A549 (cell line): ENCODE measurements at regions not wholly inside any gene's neighbourhood (a gene's known extent, or its start where the extent isn't known, plus 50 kb on each side); places are given as distances from the start of the nearest gene placed in this dataset.

Experiments used
- CBX2 ChIP-seq: fragments of 200-600 bp; sonication (generic); IDR thresholded peaks from 2 replicates; pipeline ENCODE4 v1.6.1; 2016; ENCODE audit warnings: low read depth, mild to moderate bottlenecking, borderline replicate concordance
- CBX8 ChIP-seq: fragments of 200-600 bp; sonication (generic); IDR thresholded peaks from 2 replicates; pipeline ENCODE4 v1.6.1; 2016
- CEBPB ChIP-seq, 2 experiments: fragments of >200 bp in 1 of 2; sonication (Bioruptor Twin) in 1 of 2; formaldehyde crosslinking in 1 of 2; IDR thresholded peaks; 2 replicates each; pipeline ENCODE4 v1.6.1; 2012 to 2016
- ESRRA ChIP-seq: fragments of 150-350 bp; IDR thresholded peaks from 2 replicates; pipeline ENCODE4 v1.6.1; 2014; ENCODE audit warnings: mild to moderate bottlenecking, low read length, borderline replicate concordance
- MAFK ChIP-seq: fragments of 450-650 bp; IDR thresholded peaks from 2 replicates; pipeline ENCODE4 v1.6.1; 2014; ENCODE audit not compliant: partially characterized antibody
- POLR2A ChIP-seq: IDR thresholded peaks from 2 replicates; pipeline ENCODE4 v1.6.1; 2012; ENCODE audit warnings: mild to moderate bottlenecking, low read length
- RAD21 ChIP-seq, 2 experiments: fragments of >200 bp in 1 of 2; sonication (Bioruptor Twin) in 1 of 2; formaldehyde crosslinking in 1 of 2; IDR thresholded peaks in 1 of 2; conservative IDR thresholded peaks in 1 of 2; 2 replicates in 1 of 2; 3 replicates in 1 of 2; pipeline ENCODE4 v1.6.1; 2012 to 2018; ENCODE audit warnings: inconsistent platforms in 1 of 2
- SMC3 ChIP-seq: fragments of >200 bp; sonication (Bioruptor Twin); formaldehyde crosslinking; IDR thresholded peaks from 3 replicates; pipeline ENCODE4 v1.6.1; 2018; ENCODE audit warnings: inconsistent platforms
- TF ChIP-seq, protein P1 (sequence below): fragments of >200 bp; sonication (Bioruptor Twin); formaldehyde crosslinking; IDR thresholded peaks from 3 replicates; pipeline ENCODE4 v1.5.1; 2016
- TF ChIP-seq, protein P2 (sequence below): fragments of 200-600 bp; sonication (generic); IDR thresholded peaks from 2 replicates; pipeline ENCODE4 v1.6.1; 2016; ENCODE audit warnings: antibody characterized with exemption, mild to moderate bottlenecking, moderate library complexity
- TF ChIP-seq, protein P3 (sequence below): IDR thresholded peaks from 2 replicates; pipeline ENCODE4 v1.6.1; 2012
- TF ChIP-seq, protein P4 (sequence below): fragments of 450-650 bp; IDR thresholded peaks from 2 replicates; pipeline ENCODE4 v1.6.1; 2014; ENCODE audit warnings: antibody characterized with exemption

DNA sequence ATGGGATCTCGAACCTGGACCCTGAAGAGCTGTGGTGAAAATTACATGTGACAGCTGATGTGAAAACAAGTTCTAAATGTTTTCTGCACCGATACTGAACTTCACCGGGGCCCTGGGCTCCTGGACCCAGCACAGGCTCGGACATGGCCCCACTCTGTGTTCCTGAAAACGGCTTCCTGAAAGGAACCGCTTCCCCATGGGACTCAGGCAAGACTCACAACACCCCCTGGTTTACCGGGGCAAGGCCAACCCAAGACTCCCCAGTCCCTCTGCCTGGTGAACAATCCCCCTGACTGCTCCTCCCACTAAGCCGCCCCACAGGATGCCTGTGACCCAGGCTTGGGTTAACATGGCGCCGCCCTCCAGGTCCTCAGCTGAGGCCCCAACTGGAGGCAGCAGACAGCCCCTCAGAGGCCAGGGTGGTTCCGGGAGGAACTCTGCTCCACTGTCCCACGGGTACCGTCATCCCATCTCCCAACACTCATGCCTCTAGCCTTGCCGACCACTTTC, 124.5 kb upstream of the FOXD4L5 start:
- TF ChIP-seq, protein P1, sequence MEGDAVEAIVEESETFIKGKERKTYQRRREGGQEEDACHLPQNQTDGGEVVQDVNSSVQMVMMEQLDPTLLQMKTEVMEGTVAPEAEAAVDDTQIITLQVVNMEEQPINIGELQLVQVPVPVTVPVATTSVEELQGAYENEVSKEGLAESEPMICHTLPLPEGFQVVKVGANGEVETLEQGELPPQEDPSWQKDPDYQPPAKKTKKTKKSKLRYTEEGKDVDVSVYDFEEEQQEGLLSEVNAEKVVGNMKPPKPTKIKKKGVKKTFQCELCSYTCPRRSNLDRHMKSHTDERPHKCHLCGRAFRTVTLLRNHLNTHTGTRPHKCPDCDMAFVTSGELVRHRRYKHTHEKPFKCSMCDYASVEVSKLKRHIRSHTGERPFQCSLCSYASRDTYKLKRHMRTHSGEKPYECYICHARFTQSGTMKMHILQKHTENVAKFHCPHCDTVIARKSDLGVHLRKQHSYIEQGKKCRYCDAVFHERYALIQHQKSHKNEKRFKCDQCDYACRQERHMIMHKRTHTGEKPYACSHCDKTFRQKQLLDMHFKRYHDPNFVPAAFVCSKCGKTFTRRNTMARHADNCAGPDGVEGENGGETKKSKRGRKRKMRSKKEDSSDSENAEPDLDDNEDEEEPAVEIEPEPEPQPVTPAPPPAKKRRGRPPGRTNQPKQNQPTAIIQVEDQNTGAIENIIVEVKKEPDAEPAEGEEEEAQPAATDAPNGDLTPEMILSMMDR, result no peak
- TF ChIP-seq, protein P2, sequence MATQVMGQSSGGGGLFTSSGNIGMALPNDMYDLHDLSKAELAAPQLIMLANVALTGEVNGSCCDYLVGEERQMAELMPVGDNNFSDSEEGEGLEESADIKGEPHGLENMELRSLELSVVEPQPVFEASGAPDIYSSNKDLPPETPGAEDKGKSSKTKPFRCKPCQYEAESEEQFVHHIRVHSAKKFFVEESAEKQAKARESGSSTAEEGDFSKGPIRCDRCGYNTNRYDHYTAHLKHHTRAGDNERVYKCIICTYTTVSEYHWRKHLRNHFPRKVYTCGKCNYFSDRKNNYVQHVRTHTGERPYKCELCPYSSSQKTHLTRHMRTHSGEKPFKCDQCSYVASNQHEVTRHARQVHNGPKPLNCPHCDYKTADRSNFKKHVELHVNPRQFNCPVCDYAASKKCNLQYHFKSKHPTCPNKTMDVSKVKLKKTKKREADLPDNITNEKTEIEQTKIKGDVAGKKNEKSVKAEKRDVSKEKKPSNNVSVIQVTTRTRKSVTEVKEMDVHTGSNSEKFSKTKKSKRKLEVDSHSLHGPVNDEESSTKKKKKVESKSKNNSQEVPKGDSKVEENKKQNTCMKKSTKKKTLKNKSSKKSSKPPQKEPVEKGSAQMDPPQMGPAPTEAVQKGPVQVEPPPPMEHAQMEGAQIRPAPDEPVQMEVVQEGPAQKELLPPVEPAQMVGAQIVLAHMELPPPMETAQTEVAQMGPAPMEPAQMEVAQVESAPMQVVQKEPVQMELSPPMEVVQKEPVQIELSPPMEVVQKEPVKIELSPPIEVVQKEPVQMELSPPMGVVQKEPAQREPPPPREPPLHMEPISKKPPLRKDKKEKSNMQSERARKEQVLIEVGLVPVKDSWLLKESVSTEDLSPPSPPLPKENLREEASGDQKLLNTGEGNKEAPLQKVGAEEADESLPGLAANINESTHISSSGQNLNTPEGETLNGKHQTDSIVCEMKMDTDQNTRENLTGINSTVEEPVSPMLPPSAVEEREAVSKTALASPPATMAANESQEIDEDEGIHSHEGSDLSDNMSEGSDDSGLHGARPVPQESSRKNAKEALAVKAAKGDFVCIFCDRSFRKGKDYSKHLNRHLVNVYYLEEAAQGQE, result no peak
- TF ChIP-seq CEBPB (IDR thresholded peaks at IDR 0.05) (no peak), POLR2A (no peak), ESRRA (no peak), CBX2 (no peak), CBX8 (no peak), SMC3 (no peak), RAD21 (conservative IDR thresholded peaks at IDR 0.05 in 1 of 2, IDR thresholded peaks at IDR 0.05 in 1 of 2) (no peak), MAFK (no peak)
- TF ChIP-seq, protein P3, sequence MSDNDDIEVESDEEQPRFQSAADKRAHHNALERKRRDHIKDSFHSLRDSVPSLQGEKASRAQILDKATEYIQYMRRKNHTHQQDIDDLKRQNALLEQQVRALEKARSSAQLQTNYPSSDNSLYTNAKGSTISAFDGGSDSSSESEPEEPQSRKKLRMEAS, result no peak
- TF ChIP-seq, protein P4, sequence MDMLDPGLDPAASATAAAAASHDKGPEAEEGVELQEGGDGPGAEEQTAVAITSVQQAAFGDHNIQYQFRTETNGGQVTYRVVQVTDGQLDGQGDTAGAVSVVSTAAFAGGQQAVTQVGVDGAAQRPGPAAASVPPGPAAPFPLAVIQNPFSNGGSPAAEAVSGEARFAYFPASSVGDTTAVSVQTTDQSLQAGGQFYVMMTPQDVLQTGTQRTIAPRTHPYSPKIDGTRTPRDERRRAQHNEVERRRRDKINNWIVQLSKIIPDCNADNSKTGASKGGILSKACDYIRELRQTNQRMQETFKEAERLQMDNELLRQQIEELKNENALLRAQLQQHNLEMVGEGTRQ, result no peak
